ENCODE measurements at regions not wholly inside any gene's neighbourhood (a gene's known extent, or its start where the extent isn't known, plus 50 kb on each side); places are given as distances from the start of the nearest gene placed in this dataset.

- TF ChIP-seq TOX (CRISPR knock-in tag; IDR thresholded peaks at IDR 0.05; ENCODE audit: borderline replicate concordance) (no peak), ZNF565 (CRISPR knock-in tag; conservative IDR thresholded peaks at IDR 0.05; ENCODE audit: low read depth) (no peak), PATZ1 (CRISPR knock-in tag; IDR thresholded peaks at IDR 0.05; ENCODE audit: borderline replicate concordance) (no peak), ZNF70 (CRISPR knock-in tag; IDR thresholded peaks at IDR 0.05) (no peak)
These were observed 170.4 kb upstream of the TANK start for GRCh38 chr2:160989778-160990177.

Measured in SK-N-SH treated with all-trans-retinoic acid at 6 μM for 48 hours (cell line).